DMS153 treated with DMSO at 0.1 percent for 48 hours (cell line): ENCODE measurements at regions not wholly inside any gene's neighbourhood (a gene's known extent, or its start where the extent isn't known, plus 50 kb on each side); places are given as distances from the start of the nearest gene placed in this dataset.
"Not testable (repeated sequence)": the region's sequence is repeated elsewhere in the genome, so short reads cannot be mapped to it uniquely, and the experiment has no call there.

Experiments
- DNase-seq: peaks from one replicate; lab custom pipeline; 2025; ENCODE audit not compliant: unreplicated experiment; lab: John Stamatoyannopoulos, UW

DNA sequence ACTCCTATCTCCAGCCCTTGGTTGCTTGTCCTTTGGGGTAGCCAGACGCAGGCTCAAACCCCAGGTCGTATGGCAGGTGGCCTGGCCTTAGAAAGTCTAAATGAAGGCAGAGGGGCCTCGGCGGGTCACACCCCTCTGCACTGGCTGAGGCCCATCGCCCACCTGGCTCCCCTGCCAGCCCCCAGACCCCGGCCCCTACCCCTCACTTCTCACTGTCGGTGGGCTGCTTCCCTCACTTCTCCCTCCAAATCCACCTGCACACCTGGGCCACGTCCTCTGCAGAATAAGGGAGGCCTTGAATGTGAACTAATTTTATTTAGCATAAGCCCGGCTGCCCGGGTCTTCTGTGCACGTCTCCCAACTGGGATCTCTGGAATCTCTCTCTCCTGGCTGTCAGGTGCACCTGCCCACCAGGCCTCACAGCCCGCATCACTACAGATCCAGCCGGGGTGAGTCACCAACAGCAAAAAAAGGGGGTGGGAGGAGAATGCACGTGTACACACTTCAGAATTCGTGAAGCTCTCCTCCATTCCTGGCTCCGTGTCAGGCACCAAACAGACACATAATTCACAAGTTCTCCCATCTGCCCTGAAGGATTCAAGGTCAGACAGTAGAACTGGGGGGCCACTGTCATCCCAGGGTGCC, 107.5 kb upstream of the SIM2 start:
- no peak for DNase-seq

DNA sequence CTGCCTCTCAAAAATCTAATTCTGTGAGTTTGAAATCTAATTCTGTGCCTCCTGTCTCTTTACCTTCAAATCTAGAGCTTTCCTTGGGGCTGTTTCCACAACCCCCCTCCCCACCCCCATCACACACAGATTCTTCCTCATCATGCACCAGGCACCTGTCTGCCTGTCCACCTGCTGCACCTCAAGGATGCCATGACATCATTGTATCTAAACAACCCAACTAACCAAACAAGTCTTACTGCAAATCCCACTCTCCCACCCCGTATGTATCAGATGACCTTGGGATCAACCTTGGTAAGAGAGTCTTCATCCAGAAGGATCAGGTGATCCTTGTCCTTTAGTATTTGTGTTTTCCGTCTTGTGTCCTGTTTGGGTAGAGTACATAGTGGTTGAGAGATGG, 102.7 kb upstream of the SIM2 start:
- no peak for DNase-seq

DNA sequence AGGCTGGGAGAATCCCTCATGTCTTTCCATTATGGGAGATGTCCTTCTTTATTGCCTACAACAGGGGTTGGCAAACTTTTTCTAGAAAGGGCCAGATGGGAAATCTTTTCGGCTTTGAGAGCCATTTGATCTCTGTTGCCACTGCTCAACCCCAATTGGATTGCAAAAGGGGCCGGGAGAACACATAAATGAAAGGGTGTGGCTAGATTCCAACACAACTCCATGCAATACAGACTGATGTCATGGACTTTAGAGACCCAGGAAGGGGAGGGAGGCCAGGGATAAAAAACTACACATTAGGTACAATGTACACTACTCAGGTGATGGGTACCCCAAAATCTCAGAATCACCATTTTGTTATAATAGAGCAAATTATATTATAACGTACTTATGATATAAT, 97.6 kb upstream of the SIM2 start:
- DNase-seq: no peak

DNA sequence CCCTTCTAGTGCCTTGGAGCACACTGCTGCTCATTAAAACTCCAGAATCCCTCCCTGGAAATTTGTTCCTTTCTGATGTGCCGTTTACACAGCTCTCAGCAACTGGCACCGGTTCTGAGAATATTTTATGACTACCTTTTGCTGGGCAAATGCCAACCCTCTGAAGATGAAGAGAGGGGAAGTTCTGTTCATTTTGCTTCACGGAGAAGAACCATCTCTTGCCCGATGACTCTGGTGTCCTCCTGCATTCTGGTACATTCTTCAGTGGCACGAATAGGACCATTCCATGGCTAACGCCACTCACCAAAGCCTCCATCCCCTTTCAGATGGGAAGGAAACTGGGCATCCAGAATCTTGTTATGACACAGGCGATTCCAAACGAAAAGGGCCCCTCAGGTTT, 96.2 kb upstream of the SIM2 start:
- DNase-seq: no peak

DNA sequence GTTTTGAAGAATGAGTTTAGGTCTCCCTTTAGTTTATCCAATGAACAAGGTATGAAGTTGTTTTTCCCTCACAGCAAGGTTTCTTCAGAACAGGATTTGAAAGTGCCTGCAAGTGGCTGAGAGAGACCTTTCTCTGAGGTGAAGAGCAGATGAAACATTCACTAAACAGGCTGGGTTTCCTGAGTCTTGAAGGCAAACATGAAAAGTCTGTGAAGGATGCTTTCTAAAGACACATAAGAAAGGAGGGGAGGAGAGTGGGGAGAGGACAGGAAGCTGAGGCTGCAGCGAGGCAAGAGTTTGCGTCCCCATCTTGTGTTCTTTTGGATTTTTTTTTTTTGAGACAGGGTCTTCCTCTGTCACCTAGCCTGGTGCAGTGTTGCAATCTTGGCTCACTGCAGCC, 95.7 kb upstream of the SIM2 start:
- no peak for DNase-seq

DNA sequence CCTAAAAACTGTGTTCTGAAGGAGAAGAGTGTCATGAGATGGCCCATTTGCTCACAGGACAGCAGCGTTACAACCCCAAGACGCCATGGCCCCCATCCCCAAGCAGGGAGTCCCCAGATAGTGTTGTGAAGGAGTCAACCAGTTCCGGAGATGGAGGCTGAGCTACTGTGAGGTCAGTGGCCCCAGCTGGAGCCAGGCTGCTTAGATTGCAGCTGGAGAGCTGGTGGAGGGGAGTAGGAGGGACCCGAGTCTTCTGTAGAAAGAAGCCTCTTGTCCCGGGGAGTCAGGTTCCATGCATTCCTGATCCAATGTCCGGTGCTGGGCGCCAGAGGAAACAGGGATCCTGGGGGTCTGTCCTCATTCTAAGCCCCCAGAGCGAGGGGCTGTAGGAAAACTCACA, 93.5 kb upstream of the SIM2 start:
- DNase-seq: no peak

DNA sequence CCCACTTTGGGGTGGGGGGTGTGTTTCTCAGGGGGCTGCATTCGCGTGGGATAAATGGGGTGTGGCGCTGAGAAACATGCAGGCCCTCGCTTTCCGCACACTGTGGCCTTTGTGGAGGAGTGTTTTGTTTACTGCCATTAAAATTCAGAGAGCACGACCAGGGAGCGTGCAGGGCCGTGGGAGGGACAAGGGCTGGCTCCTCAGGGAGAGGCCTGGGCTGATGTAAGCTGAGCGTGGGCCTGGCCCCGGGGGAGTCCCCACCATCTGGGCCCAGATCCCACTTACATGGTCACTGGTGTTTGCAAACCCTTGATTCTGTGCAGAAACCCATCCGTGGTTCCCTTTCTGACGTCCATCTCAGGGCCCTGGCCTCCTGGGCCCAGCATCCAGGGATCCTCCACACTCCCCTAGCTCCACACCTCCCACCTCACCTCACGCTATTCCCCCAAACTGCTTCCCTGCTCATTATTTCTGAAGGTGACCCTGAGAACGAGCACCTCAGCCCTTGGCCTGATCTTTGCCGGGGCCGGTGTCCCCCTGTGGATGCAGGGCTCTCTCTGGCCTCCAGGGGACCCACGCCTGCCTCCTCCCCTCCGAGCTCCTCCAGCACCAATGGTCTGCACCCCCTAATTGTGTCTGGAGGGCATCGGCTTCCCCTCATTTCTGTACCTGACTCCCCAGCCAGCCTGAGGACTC, 92.5 kb upstream of the SIM2 start:
- no peak for DNase-seq

DNA sequence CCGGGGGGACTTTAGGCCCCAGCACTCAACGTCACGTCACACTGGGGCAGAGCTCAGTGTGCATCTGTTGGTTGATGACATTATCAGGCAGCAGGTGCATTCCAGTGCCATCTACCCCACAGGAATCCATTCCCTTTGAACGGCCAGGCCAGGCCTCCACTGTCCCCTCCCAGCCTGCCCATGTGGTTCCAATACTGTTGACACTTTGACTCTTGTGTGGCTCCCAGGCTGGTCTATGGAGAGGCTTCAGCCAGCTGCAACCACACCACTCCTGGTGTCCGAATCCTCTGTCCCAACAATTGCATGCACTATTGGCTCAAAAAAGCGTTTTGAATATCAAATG, 92.0 kb upstream of the SIM2 start:
- DNase-seq: no peak

DNA sequence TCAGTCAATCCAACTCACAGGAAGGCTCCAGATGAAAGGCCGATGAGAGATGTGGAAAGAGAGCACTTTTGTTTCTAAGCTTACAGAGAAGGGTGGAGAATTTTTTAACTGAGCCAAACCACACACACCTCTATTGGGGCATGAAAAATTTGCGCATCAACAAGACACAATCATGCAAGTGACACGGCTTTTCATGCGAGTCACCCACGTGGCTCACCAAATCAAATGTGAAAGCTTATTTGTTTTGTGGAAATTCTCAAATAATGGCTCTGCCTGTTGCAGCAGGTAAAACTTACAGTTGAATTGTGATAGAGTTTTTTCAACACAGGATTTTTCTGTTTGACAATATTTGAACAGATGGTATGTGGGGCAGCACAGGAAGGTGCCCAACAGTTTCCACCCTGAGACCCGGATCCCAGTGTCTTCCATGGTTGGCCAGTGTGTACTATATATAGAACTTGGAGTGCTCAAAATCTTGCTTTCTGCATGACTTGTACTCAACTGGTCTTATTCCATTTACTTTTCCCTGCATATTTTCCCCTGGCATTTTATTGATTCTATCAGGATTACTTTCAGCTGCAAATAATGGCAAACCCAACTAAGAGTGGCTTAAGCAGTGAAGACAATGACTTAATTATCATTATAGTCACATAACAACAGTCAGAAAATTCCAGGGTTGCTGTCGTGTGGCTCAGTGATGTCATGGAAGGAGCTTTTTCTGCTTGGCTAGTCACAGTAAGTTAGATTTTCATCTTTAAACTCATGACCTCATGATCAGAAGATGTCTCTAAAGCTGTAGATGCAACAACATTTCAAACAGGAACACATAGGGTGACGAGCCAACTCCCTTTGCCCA, 90.6 kb upstream of the SIM2 start:
- no peak for DNase-seq

DNA sequence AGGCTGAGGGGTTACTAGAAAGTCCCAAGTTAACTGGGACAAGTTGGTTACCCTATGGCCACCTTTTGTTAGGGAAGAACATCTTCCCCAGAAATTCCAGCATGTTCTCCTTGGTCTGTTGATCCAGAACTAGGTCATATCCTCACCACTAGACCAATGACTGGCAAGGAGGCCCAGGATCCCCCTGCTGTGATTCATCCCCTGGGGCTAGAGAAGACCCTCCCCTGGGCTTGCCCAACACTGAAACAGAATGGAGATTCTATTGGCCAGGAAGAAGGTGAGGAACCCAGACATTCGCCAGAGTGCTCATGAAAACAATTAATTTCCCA, 90.1 kb upstream of the SIM2 start:
- no peak for DNase-seq

DNA sequence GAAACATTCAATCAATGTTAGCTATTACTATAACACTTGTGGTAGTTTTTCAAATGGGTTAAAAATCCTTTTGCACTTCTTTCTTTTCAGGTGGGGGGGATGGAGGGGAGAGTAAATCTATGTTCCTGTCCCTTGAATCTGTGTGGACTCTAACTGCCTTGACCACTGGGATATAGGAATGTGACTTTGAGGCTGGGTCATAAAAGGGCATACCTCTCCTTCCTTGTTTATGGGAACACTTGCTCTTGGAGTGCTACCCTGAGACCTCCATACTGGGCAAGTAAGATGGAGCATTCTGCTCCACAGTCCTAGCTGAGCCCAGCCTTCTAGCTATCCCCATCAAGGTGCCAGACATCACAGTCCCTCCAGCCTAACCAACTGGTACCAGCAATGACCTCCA, 89.3 kb upstream of the SIM2 start:
- DNase-seq: no peak

DNA sequence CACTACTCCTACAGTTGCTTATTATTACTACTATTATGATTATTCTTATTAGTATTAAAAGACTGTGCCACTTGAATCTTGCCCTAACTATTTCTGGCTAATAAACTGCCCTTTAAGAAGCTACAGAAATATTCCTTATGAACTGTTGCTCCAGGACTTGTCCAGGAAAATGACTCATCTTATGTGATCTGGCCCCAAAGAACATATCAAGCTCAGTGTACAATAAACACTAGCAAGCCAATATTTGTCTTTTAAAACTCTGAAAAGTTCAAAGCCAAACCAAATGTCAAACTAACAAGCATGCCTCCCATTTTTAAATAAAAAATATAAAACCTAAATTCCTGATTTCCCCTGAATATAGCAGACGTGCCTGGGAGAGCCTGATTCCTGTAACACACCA, 88.7 kb upstream of the SIM2 start:
- no peak for DNase-seq

DNA sequence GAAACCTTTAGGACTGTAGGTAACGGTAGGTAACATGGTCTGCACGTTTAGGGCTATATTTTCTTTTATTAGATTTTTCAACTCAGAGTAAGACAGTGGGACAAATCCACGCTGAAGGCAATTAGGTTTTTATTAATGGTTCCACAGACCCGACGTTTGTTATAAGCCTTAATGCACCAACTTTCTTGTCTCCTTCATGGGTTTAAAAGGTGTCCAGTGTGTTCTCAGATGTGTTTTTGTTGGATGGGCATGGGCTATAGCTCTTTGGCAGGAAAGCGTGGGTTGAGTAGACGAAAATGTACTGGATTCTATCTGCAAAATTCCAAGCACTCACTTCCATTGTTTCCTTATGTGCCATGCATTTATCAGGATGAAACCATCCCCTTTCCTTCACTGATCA, 88.0 kb upstream of the SIM2 start:
- no peak for DNase-seq

DNA sequence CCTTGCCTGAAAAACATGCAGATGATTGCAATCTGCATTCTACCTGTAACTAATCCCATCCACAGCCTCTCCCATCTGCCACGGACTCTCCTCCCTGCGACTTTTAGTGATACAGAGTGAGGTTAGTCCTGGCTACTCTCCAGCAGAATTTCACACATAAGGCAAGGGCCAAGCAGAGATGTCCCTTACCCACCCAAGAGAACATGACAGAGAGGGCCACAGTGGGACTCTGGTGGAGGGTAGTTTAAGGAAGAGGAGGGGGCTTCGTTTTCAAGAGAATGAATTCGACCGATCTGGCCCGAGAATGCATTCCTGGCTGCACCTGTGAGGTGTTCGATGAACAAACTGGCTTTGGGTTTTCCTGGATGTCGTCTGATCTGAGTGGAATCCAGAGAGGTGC, 87.5 kb upstream of the SIM2 start:
- no peak for DNase-seq

DNA sequence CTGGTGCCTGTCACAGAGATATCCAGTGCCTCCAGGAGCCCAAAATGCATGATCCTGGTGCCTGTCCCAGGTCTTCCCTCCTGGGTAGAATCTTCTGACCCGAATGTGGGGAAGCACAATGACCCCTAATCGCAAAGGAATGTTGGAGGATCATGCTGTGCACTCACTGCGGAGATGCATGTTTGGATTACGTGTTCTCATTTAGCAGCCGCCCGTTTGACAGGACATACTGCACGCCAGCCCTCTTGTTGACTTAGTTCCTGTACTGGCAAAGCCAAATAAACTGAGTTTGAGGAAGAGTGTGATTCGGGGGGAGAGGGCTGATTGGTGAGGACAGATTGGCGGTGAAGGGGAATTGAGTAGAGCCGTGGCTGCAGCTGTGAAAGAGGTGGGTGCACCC, 85.9 kb upstream of the SIM2 start:
- DNase-seq: no peak

DNA sequence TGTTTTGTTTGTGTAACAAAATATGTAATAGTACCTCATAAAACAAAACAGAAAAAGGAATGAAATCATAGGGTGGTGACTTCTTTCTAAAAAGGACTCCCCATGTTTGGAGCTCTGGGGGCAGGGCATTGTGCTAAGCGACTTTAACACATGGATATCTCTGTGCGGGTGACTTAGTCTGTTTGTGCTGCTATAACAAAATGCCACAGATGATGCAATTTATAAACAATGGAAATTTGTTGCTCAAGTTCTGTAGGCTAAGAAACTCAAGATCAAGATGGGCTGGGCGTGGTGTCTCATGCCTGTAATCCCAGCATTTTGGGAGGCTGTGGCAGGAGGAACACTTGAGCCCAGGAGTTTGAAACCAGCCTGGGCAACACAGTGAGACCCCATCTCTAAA, 85.4 kb upstream of the SIM2 start:
- DNase-seq: no peak

DNA sequence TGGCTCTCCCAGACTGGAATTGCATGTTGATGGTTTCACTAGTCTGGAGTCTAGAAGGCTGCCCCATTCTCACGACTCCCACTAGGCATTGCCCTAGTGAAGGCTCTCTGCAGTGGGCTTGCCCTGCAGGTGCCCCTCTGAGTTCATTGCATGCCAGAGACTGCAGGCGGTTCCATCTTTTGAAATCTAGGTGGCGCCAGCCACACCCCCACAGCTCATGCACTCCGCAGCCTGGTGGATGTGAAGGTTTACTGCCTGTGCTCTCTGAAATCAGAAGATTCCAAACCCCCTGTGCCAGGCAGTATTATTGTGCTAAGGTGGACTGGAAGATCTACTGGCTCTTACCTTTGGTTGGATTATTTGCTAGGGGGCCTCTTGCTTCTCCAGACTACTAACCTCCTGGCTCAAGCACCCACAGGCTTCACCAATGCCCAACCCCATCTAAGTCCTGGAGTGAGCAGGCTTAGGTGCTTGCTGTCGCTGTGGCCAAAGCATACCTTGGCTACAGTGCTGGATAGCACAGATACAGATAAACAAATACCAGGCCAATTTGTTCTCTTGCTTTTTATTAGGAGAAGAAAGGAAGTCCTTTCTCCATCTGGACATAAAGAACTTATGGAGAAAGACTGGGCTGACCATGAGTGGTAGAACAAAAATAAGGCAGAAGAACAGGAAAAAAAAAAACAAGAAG, 83.5 kb upstream of the SIM2 start:
- DNase-seq: no peak

DNA sequence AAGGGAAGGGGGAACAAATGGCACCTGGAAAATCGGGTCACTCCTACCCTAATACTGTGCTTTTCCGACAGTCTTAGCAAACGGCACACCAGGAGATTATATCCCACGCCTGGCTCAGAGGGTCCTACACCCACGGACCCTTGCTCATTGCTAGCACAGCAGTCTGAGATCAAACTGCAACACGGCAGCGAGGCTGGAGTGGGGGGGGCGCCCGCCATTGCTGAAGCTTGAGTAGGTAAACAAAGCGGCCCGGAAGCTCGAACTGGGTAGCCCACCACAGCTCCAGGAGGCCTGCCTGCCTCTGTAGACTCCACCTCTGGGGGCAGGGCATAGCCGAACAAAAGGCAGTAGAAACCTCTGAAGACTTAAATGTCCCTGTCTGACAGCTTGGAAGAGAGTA, 82.1 kb upstream of the SIM2 start:
- not testable (repeated sequence) for DNase-seq

DNA sequence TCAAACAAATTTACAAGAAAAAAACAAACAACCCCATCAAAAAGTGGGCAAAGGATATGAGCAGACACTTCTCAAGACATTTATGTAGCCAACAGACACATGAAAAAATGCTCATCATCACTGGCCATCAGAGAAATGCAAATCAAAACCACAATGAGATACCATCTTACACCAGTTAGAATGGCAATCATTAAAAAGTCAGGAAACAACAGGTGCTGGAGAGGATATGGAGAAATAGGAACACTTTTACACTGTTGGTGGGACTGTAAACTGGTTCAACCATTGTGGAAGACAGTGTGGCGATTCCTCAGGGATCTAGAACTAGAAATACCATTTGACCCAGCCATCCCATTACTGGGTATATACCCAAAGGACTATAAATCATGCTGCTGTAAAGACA, 77.1 kb upstream of the SIM2 start:
- DNase-seq: not testable (repeated sequence)

DNA sequence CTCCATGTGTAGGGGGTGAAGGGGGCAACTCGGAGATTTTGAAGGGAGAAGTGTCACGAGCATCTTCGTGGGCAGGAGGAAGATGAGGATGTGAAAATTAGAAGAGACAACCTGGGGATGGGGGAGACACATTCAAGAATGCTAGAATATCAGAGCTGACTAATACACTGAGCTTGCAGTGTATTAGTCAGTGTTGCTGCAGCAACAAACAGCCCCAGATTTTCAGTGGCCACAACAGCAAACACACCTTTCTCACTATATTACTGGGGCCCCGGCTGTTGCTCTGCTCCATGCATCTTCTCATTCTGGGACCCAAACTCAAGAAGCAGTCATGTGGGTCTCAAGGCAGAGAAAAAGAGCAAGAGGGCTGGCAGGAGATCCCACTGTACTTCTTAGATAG, 74.8 kb upstream of the SIM2 start:
- no peak for DNase-seq

DNA sequence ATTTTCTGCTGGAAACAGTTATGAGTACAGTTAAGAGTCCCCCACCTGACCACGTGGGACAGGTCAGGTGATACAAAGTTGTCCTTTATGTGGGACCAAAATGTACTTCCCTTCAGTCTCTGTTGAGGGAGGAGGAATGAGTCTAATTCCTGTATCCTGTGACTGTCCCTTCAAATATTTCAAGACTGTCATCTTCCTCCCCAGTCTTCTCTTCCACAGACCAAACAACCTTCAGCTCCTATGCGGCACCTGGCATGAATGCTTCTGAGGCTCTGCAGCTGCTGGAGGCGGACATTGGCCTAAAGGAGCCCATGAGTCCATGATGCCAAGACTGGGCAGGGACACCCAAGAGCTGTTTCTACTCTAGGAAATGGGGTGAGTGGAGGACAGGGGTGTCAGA, 72.1 kb upstream of the SIM2 start:
- no peak for DNase-seq

DNA sequence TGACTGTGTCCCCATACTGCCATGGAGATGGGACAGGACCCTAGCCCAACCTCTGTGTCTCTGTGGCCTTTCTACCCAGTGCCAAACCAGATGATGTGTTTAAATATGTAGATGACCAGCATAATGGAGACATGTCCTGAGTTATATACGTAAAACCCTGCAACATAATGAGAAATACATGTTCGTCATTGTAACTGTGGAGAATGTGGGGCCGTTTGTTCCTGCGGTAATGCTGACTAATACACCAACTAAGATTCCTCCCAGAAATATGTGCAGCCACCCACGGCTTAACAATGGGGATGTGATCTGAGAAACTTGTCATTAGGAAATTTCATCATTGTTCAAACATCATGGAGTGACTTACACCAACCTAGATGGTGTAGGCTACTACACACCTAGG, 71.7 kb upstream of the SIM2 start:
- DNase-seq: no peak
